Uterus (tissue), 2 donors: ENCODE measurements at regions not wholly inside any gene's neighbourhood (a gene's known extent, or its start where the extent isn't known, plus 50 kb on each side); places are given as distances from the start of the nearest gene placed in this dataset.

ENCODE experiments used
- CTCF ChIP-seq, 4 experiments: fragments of 200-600 bp in 2 of 4; fragments of 450-650 bp in 2 of 4; sonication (generic) in 2 of 4; IDR thresholded peaks; one replicate each; pipeline ENCODE4 v1.5.1; 2016 to 2019; ENCODE audit warnings: antibody characterized with exemption in 4 of 4, mild to moderate bottlenecking in 2 of 4, moderate library complexity in 1 of 4
- POLR2A ChIP-seq, 2 donors: fragments of 450-650 bp; IDR thresholded peaks; one replicate each; pipeline ENCODE4 v1.6.1; 2016; ENCODE audit warnings: antibody characterized with exemption in 2 of 2, mild to moderate bottlenecking in 1 of 2, moderate library complexity in 1 of 2

GRCh38 chr5:93022796-93023447 lies 558.1 kb downstream of the NR2F1-AS1 start:
- no peak for TF ChIP-seq CTCF (IDR thresholded peaks at IDR 0.05)
- no peak for TF ChIP-seq POLR2A (IDR thresholded peaks at IDR 0.05)
